Adrenal gland (tissue), 9 donors: ENCODE measurements at regions not wholly inside any gene's neighbourhood (a gene's known extent, or its start where the extent isn't known, plus 50 kb on each side); places are given as distances from the start of the nearest gene placed in this dataset.

Source experiments
- DNase-seq, 7 donors: peaks; one replicate each; pipeline ENCODE4 v3.0.0-alpha.2; 2019 to 2020
- H3K27ac ChIP-seq, 5 donors: fragments of 200-600 bp; sonication (generic) in 4 of 5; 1 replicate in 3 of 5; 2 replicates in 2 of 5; pipeline versions ENCODE4 v1.5.1 to v1.8.0; 2016 to 2020; ENCODE audit warnings: mild to moderate bottlenecking in 1 of 5
- H3K27me3 ChIP-seq: fragments of 200-600 bp; 2 replicates; pipeline ENCODE4 v1.8.0; 2021
- H3K36me3 ChIP-seq, 2 donors: fragments of 200-600 bp; replicated peaks in 1 of 2; 1 replicate in 1 of 2; 2 replicates in 1 of 2; pipeline versions ENCODE4 v1.5.1 to v1.8.0; 2018 to 2022
- H3K4me1 ChIP-seq, 2 donors: fragments of 200-600 bp; replicated peaks in 1 of 2; 1 replicate in 1 of 2; 2 replicates in 1 of 2; pipeline versions ENCODE4 v1.5.1 to v1.8.0; 2018 to 2021
- H3K4me3 ChIP-seq, 4 donors: fragments of 200-600 bp; sonication (generic) in 3 of 4; one replicate each; pipeline ENCODE4 v1.5.1; 2016 to 2018
- H3K9me3 ChIP-seq, 3 donors: fragments of 200-600 bp; sonication (generic) in 1 of 3; replicated peaks in 1 of 3; 1 replicate in 2 of 3; 2 replicates in 1 of 3; pipeline versions ENCODE4 v1.5.1 to v1.8.0; 2016 to 2021
- CTCF ChIP-seq, 6 experiments: fragments of 450-650 bp in 4 of 6; fragments of 200-600 bp in 2 of 6; sonication (generic) in 1 of 6; IDR thresholded peaks; 1 replicate in 5 of 6; 2 replicates in 1 of 6; pipeline versions ENCODE4 v1.5.1 to v1.8.0; 2016 to 2021; ENCODE audit warnings: antibody characterized with exemption in 6 of 6, mild to moderate bottlenecking in 2 of 6, moderate library complexity in 1 of 6
- POLR2A ChIP-seq, 2 donors: fragments of 450-650 bp; IDR thresholded peaks; one replicate each; pipeline ENCODE4 v1.6.1; 2017; ENCODE audit warnings: antibody characterized with exemption in 2 of 2, mild to moderate bottlenecking in 2 of 2, moderate library complexity in 1 of 2
- WGBS, 4 donors: extraction: QIAGEN DNeasy Blood & Tissue Kit in 2 of 4; methylation state at CpG; one replicate each; pipeline versions ENCODE4 v1.1.5 to v1.1.7; 2013 to 2017; 5-methylcytosine and 5-hydroxymethylcytosine counted together
- intact Hi-C, 2 donors: fragments of 100-400 bp; cut with DNase I; formaldehyde crosslinking; loops; one replicate each; pipeline versions ENCODE4 v1.14.1 to v1.15.0; 2022 to 2023
- donor health status: healthy with polysubstance abuse.
- donor health status: Bipolar disorder and iron deficiency.
- donor health status: DM: yes; HTN: yes; CAD: no.
- donor health status: DM: no; HTN: no; CAD: no.
- donor health status: DM: no; HTN: no; CAD: no.

DNA sequence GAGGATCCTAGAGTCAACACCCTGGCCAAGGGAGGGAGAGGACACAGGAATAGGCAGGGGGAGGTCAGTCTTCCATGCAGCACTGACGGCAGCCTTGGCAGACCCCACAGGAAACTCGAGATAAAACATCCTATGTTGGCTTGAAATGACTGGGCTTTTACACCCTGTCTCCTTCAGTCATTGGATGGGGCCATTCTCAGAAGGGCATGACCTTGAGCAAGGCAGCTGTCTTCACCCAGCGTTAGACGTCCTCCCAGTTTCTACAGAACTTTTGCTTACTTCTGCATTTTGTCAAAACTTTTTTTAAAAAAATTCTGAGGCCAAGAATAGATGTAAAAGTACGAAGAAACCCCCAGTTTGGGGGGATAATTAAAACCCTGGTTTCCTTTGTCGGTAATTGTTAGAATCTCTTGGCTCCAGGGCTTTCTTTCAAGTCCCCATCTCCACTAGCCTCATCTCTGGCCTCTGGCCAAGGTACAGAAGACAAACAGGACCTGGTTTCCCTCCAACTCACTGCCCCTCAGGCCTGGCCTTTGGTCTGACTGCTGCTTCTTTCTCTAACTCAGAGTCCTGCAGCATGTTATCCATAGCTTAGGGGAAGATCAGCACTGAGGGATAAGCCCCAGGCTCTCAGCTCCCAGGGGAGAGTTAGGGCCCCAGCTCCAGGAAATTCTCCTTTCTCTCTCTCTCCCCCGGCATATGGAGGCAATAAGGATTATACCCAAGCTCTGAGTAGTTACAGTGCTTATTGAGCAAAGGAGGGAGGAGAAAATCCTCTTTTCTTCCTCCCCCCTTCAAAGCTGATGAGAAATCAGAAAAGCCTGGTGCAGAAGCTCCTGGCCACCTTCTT, 51.6 kb upstream of the KCND3 start:
- Histone ChIP-seq H3K27ac (no peak overlapping the region), H3K4me1 (no peaks in the 10 kb centered on the region), H3K27me3 (no peaks in the 10 kb centered on the region), H3K4me3 (no peak overlapping the region), H3K36me3 (no peaks in the 10 kb centered on the region), H3K9me3 (no peaks in the 10 kb centered on the region)
- DNase-seq = peak in 3 of 7 donors; percentile 16 to 53 (median 20)
- 39 to 68% (median 51%) methylated on average over 6 to 7 of the region's 7 CpGs for WGBS, 4 donors
- intact Hi-C loops = no loop called here
- no peak for TF ChIP-seq CTCF (IDR thresholded peaks at IDR 0.05)
- no peak for TF ChIP-seq POLR2A (IDR thresholded peaks at IDR 0.05)

GRCh38 chr1:112043901-112044300, 54.4 kb upstream of the KCND3 start:
- Histone ChIP-seq H3K27ac (no peak overlapping the region), H3K9me3 (no peaks in the 10 kb centered on the region), H3K36me3 (no peaks in the 10 kb centered on the region), H3K4me1 (no peaks in the 10 kb centered on the region), H3K27me3 (no peaks in the 10 kb centered on the region), H3K4me3 (no peak overlapping the region)
- TF ChIP-seq CTCF (IDR thresholded peaks at IDR 0.05) = no peak
- no peak for TF ChIP-seq POLR2A (IDR thresholded peaks at IDR 0.05)
- no peak for DNase-seq
- intact Hi-C loops = no loop called here

- H3K36me3 ChIP-seq = no peaks in the 10 kb centered on the region
- intact Hi-C loops = no loop called here
- WGBS, 4 donors = 64 to 73% (median 67%) methylated on average over 3 of the region's 3 CpGs
- H3K4me1 ChIP-seq = no peaks in the 10 kb centered on the region
- H3K9me3 ChIP-seq = no peaks in the 10 kb centered on the region
- TF ChIP-seq CTCF (IDR thresholded peaks at IDR 0.05) (no peak), POLR2A (IDR thresholded peaks at IDR 0.05) (no peak)
- no peak overlapping the region for H3K27ac ChIP-seq
- H3K4me3 ChIP-seq = no peak overlapping the region
- DNase-seq = no peak
- H3K27me3 ChIP-seq = no peaks in the 10 kb centered on the region
Measured at GRCh38 chr1:112044745-112045144, 55.3 kb upstream of the KCND3 start.

DNA sequence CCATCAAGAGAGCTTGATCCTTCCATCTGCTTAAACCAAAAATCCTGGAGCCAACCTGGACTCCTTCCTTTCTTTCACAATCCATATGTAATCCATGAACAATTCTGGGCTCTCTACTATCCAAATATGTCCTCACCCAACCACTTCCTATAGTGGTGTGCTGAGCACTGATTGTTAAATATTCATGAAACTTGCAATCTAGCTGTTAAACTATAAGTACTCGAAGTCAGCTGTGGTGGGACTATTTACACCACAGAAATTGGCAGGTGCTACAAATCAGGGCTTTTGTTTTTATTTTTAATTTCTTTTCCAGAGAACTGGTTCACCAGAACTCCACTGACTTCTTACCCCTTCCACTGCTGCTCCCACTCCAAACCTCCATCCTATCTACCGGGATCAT, 57.2 kb upstream of the KCND3 start:
- TF ChIP-seq POLR2A (IDR thresholded peaks at IDR 0.05) = no peak
- Histone ChIP-seq H3K4me1 (no peaks in the 10 kb centered on the region), H3K27me3 (no peaks in the 10 kb centered on the region), H3K9me3 (no peaks in the 10 kb centered on the region), H3K4me3 (no peak overlapping the region), H3K27ac (no peak overlapping the region), H3K36me3 (no peaks in the 10 kb centered on the region)
- intact Hi-C loops = no loop called here
- WGBS, 4 donors = 56 to 92% (median 90%) methylated on average over 2 of the region's 2 CpGs
- no peak for DNase-seq

- no peak for DNase-seq
- Histone ChIP-seq H3K9me3 (no peaks in the 10 kb centered on the region), H3K27ac (no peak overlapping the region), H3K27me3 (no peaks in the 10 kb centered on the region), H3K36me3 (no peaks in the 10 kb centered on the region), H3K4me1 (no peaks in the 10 kb centered on the region), H3K4me3 (no peak overlapping the region)
- TF ChIP-seq POLR2A (IDR thresholded peaks at IDR 0.05) = no peak
- no peak for TF ChIP-seq CTCF (IDR thresholded peaks at IDR 0.05)
- 87 to 94% (median 91%) methylated on average over 1 of the region's 1 CpG for WGBS, 4 donors
- intact Hi-C loops = no loop called here
Measured at GRCh38 chr1:112048421-112048820, 59.0 kb upstream of the KCND3 start.
